Ovary (tissue), 7 donors: ENCODE measurements at regions not wholly inside any gene's neighbourhood (a gene's known extent, or its start where the extent isn't known, plus 50 kb on each side); places are given as distances from the start of the nearest gene placed in this dataset.

Source experiments
- DNase-seq, 5 donors: peaks; one replicate each; pipeline ENCODE4 v3.0.0-alpha.2; 2019 to 2020
- H3K27ac ChIP-seq, 2 donors: fragments of 200-600 bp; one replicate each; pipeline versions ENCODE4 v1.5.1 to v1.8.0; 2019 to 2022
- H3K27me3 ChIP-seq: fragments of 200-600 bp; one replicate; pipeline ENCODE4 v1.8.0; 2022
- H3K36me3 ChIP-seq: fragments of 200-600 bp; sonication (generic); one replicate; pipeline ENCODE4 v1.5.1; 2019
- H3K4me1 ChIP-seq: one replicate; pipeline ENCODE4 v1.8.1; 2013; ENCODE audit warnings: mild to moderate bottlenecking, moderate library complexity; ENCODE audit not compliant: insufficient read depth
- H3K4me3 ChIP-seq: fragments of 200-600 bp; sonication (generic); one replicate; pipeline ENCODE4 v1.5.1; 2017
- H3K9me3 ChIP-seq, 2 donors: fragments of 200-600 bp in 1 of 2; sonication (generic) in 1 of 2; one replicate each; pipeline versions ENCODE4 v1.5.1 to v1.8.1; 2013 to 2019; ENCODE audit warnings: mild to moderate bottlenecking in 1 of 2, moderate library complexity in 1 of 2
- EP300 ChIP-seq: sonication (generic); formaldehyde crosslinking; IDR thresholded peaks from one replicate; pipeline ENCODE4 v1.6.1; 2017; ENCODE audit warnings: antibody characterized with exemption
- POLR2A ChIP-seq: fragments of 450-650 bp; IDR thresholded peaks from one replicate; pipeline ENCODE4 v1.6.1; 2017; ENCODE audit warnings: antibody characterized with exemption, mild to moderate bottlenecking, moderate library complexity
- WGBS, 3 donors: extraction: QIAGEN DNeasy Blood & Tissue Kit in 1 of 3; methylation state at CpG; one replicate each; pipeline versions ENCODE4 v1.1.5 to v1.1.7; 2013 to 2017; 5-methylcytosine and 5-hydroxymethylcytosine counted together
- intact Hi-C, 4 donors: fragments of 100-400 bp; cut with DNase I; formaldehyde crosslinking; loops; one replicate each; pipeline versions ENCODE4 v1.11.0 to v1.15.1; 2022 to 2023
- TF ChIP-seq, protein P1 (sequence below), 3 donors: fragments of 450-650 bp in 2 of 3; fragments of 200-600 bp in 1 of 3; IDR thresholded peaks; one replicate each; pipeline versions ENCODE4 v1.5.1 to v1.8.0; 2016 to 2022; ENCODE audit warnings: antibody characterized with exemption in 3 of 3, mild to moderate bottlenecking in 1 of 3
- donor health status: DM: no; HTN: no; CAD: no; lungs with moderate emphysema.
- donor health status: DM: no; HTN: no; CAD: no.
- donor health status: Bipolar disorder and iron deficiency.
- donor health status: DM: no; HTN: no; CAD: no.
- donor health status: DM: yes; HTN: yes; CAD: no.

DNA sequence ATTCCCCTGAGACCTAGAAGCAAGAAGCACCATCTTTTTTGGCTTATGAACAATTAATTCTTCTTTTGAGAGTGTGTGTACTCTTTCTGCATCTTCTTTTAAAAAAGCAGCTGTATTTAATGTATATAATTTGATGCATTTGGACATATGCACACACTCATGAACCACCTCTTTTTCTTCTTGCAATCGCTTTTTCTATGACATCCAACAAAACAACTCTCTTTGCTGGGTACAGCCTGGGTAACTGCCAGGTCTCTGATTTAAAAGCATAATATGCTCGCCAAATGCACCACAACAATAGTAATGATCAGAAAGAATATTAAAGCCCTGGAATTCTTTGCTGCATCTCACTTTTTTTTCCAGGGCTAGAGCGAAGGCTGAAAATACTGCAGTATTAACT lies 97.3 kb downstream of the HAPSTR1 start:
- 28 to 49% (median 30%) methylated on average over 3 of the region's 3 CpGs for WGBS, 3 donors
- TF ChIP-seq, protein P1, sequence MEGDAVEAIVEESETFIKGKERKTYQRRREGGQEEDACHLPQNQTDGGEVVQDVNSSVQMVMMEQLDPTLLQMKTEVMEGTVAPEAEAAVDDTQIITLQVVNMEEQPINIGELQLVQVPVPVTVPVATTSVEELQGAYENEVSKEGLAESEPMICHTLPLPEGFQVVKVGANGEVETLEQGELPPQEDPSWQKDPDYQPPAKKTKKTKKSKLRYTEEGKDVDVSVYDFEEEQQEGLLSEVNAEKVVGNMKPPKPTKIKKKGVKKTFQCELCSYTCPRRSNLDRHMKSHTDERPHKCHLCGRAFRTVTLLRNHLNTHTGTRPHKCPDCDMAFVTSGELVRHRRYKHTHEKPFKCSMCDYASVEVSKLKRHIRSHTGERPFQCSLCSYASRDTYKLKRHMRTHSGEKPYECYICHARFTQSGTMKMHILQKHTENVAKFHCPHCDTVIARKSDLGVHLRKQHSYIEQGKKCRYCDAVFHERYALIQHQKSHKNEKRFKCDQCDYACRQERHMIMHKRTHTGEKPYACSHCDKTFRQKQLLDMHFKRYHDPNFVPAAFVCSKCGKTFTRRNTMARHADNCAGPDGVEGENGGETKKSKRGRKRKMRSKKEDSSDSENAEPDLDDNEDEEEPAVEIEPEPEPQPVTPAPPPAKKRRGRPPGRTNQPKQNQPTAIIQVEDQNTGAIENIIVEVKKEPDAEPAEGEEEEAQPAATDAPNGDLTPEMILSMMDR (IDR thresholded peaks at IDR 0.05), result no peak
- no peaks in the 10 kb centered on the region for H3K36me3 ChIP-seq
- no peaks in the 10 kb centered on the region for H3K9me3 ChIP-seq
- no peak overlapping the region for H3K4me3 ChIP-seq
- DNase-seq, result no peak
- H3K27me3 ChIP-seq, result no peaks in the 10 kb centered on the region
- intact Hi-C loops, result no loop called here
- H3K4me1 ChIP-seq, result no peaks in the 10 kb centered on the region
- H3K27ac ChIP-seq, result no peak overlapping the region

DNA sequence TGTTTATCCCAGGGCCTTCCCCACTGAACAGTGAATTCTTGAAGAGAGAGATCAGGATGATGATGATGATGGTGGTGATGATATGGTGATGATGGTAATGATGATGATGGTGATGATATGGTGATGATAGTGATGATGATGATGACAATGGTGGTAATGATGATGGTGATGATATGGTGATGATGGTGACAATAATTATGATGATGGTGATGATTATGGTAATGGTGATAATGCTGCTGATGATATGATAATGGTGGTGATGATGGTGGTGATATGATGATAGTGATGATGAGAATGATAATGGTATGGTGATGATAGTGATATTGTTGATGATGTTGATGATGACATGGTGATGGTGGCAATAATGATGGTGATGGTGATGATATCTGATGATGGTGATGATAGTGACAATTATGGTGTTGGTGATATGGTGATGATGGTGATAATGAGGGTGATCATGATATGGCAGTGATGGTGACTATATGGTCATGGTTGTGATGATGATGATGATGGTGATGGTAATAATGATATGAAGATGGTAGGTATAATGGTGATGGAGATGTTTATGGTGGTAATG lies 99.9 kb downstream of the HAPSTR1 start:
- no peak for DNase-seq
- no peaks in the 10 kb centered on the region for H3K27me3 ChIP-seq
- H3K9me3 ChIP-seq, result no peaks in the 10 kb centered on the region
- no peaks in the 10 kb centered on the region for H3K4me1 ChIP-seq
- H3K27ac ChIP-seq, result no peak overlapping the region
- no peak overlapping the region for H3K4me3 ChIP-seq
- intact Hi-C loops, result no loop called here
- TF ChIP-seq POLR2A (no peak), EP300 (no peak)
- TF ChIP-seq, protein P1 (IDR thresholded peaks at IDR 0.05), result no peak
- no peaks in the 10 kb centered on the region for H3K36me3 ChIP-seq

DNA sequence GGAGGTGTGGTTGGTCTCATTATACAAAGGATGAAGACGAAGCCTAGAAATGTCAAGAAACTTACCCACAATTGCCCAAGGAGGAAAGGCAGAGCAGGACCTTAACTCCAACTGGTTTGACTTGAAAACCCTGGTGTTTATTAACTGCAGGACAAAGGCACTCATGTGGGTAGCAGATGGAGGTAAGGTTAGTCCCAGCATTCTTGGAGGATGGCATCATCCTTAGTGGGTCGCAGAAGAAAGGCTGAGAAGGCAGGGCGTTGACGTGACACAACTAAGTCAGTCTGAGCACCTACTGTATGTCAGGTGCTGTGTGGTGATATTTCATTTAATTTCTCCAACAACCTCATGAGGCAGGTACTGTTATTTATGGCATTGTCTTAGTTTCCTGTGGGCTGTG lies 101.3 kb downstream of the HAPSTR1 start:
- WGBS, 3 donors, result 74 to 85% (median 78%) methylated on average over 4 of the region's 4 CpGs
- TF ChIP-seq, protein P1 (IDR thresholded peaks at IDR 0.05), result no peak
- no peak for TF ChIP-seq POLR2A
- TF ChIP-seq EP300, result no peak

DNA sequence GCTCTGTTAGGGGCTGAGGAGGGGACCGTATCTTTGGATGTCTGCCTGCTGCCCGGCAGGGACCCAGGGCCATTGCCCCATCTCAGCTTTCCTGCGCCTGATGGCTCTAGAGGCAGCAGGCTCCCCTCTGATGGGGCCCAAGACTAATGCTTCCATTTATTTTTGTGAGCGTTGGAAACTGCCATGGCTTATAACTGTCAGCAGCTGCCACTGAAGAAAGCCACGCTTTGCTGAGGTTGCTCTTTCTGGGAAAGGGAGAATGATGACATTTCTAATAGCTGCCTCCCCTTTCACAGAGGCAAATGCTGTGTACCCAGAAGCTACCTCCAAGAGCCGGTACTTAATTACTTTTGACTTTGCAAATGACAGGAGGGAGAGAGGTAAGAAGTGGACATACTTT lies 103.8 kb downstream of the HAPSTR1 start:
- TF ChIP-seq POLR2A (no peak), EP300 (no peak)
- TF ChIP-seq, protein P1 (IDR thresholded peaks at IDR 0.05), result no peak
- Histone ChIP-seq H3K4me1 (no peaks in the 10 kb centered on the region), H3K27ac (no peak overlapping the region), H3K4me3 (no peak overlapping the region), H3K9me3 (no peaks in the 10 kb centered on the region), H3K27me3 (no peaks in the 10 kb centered on the region), H3K36me3 (no peaks in the 10 kb centered on the region)
- WGBS, 3 donors, result 64 to 84% (median 78%) methylated on average over 5 to 6 of the region's 6 CpGs
- DNase-seq, result no peak
- intact Hi-C loops, result no loop called here

More for the DNA sequence above, 101.3 kb downstream of the HAPSTR1 start:
- no peak for DNase-seq
- Histone ChIP-seq H3K27me3 (no peaks in the 10 kb centered on the region), H3K27ac (no peak overlapping the region), H3K4me3 (no peak overlapping the region), H3K4me1 (no peaks in the 10 kb centered on the region), H3K36me3 (no peaks in the 10 kb centered on the region), H3K9me3 (no peaks in the 10 kb centered on the region)
- intact Hi-C loops, result no loop called here
